Cardiac muscle cell (in vitro differentiated cells and primary cell): ENCODE measurements at regions not wholly inside any gene's neighbourhood (a gene's known extent, or its start where the extent isn't known, plus 50 kb on each side); places are given as distances from the start of the nearest gene placed in this dataset.
"Not testable (repeated sequence)": the region's sequence is repeated elsewhere in the genome, so short reads cannot be mapped to it uniquely, and the experiment has no call there.

Experiments used
- DNase-seq, 2 donors: peaks; one replicate each; pipeline versions ENCODE4 v3.0.0 to v3.0.0-alpha.2; 2010 to 2017; ENCODE audit warnings: low read depth in 1 of 2, low spot score in 1 of 2
- H3K27ac ChIP-seq: fragments of 200-600 bp; sonication (generic); 2 replicates; pipeline ENCODE4 v1.5.1; 2016
- H3K27me3 ChIP-seq: fragments of 200-600 bp; sonication (generic); 2 replicates; pipeline ENCODE4 v1.6.0; 2016; ENCODE audit warnings: control low read depth
- H3K36me3 ChIP-seq: fragments of 200-600 bp; sonication (generic); 2 replicates; pipeline ENCODE4 v1.5.1; 2016; ENCODE audit warnings: control low read depth
- H3K4me1 ChIP-seq: fragments of 200-600 bp; sonication (generic); 2 replicates; pipeline ENCODE4 v1.8.1; 2017; ENCODE audit warnings: low read depth, mild to moderate bottlenecking, mixed run types
- H3K4me3 ChIP-seq: fragments of 200-600 bp; sonication (generic); 2 replicates; pipeline ENCODE4 v1.5.1; 2016; ENCODE audit warnings: mild to moderate bottlenecking
- H3K9me3 ChIP-seq: fragments of 200-600 bp; sonication (generic); 2 replicates; pipeline ENCODE4 v1.5.1; 2017; ENCODE audit warnings: low read depth, mild to moderate bottlenecking, control low read depth
- TF ChIP-seq, protein P1 (sequence below): IDR thresholded peaks from 2 replicates; pipeline ENCODE4 v1.5.1; 2012; ENCODE audit warnings: low read depth, mild to moderate bottlenecking, low read length

DNA sequence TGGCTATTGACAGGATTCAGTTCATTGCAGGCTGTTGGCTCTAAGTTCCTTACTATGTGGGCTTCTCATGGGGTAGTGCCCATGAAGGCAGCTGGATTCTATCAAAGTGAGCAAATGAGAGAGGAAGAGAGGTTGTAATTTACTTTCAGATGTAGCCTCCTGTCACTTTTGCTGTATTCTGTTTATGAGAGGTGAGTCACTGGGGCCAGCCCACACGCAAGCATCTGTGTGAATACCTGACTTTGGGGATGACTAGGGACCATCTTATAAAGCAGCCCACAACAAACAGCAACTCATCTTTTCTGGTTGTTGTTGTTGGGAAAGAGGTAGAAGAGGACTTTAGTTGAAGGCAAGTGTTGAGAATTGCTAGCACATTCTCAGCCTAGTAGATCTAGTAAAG is 506.3 kb upstream of the GRM7 start:
- peak in 1 of 2 donors; percentile 4 for DNase-seq
- Histone ChIP-seq H3K9me3 (no peaks in the 10 kb centered on the region), H3K27me3 (no peaks in the 10 kb centered on the region), H3K4me3 (no peak overlapping the region), H3K27ac (no peak overlapping the region), H3K4me1 (peaks cover 18% of the 10 kb centered on the region), H3K36me3 (no peaks in the 10 kb centered on the region)
- TF ChIP-seq, protein P1, sequence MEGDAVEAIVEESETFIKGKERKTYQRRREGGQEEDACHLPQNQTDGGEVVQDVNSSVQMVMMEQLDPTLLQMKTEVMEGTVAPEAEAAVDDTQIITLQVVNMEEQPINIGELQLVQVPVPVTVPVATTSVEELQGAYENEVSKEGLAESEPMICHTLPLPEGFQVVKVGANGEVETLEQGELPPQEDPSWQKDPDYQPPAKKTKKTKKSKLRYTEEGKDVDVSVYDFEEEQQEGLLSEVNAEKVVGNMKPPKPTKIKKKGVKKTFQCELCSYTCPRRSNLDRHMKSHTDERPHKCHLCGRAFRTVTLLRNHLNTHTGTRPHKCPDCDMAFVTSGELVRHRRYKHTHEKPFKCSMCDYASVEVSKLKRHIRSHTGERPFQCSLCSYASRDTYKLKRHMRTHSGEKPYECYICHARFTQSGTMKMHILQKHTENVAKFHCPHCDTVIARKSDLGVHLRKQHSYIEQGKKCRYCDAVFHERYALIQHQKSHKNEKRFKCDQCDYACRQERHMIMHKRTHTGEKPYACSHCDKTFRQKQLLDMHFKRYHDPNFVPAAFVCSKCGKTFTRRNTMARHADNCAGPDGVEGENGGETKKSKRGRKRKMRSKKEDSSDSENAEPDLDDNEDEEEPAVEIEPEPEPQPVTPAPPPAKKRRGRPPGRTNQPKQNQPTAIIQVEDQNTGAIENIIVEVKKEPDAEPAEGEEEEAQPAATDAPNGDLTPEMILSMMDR: no peak

DNA sequence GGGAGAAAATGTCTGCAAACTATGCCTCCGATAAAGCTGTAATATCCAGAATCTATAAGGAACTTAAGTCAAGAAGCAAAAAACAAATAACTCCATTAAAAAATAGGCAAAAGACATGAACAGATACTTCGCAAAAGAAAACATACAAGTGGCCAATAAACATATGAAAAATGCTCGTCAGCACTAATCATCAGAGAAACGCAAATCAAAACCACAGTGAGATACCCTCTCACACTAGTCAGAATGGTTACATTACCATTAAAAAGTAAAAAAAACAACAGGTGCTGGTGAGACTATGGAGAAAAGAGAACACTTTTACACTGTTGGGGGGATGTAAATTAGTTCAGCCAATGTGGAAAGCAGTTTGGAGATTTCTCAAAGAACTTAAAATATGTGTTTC is 498.5 kb upstream of the GRM7 start:
- H3K27me3 ChIP-seq: no peaks in the 10 kb centered on the region
- no peaks in the 10 kb centered on the region for H3K4me1 ChIP-seq
- H3K36me3 ChIP-seq: no peaks in the 10 kb centered on the region
- no peak overlapping the region for H3K27ac ChIP-seq
- no peak overlapping the region for H3K4me3 ChIP-seq
- TF ChIP-seq, protein P1: no peak
- H3K9me3 ChIP-seq: no peaks in the 10 kb centered on the region
- DNase-seq: no peak

DNA sequence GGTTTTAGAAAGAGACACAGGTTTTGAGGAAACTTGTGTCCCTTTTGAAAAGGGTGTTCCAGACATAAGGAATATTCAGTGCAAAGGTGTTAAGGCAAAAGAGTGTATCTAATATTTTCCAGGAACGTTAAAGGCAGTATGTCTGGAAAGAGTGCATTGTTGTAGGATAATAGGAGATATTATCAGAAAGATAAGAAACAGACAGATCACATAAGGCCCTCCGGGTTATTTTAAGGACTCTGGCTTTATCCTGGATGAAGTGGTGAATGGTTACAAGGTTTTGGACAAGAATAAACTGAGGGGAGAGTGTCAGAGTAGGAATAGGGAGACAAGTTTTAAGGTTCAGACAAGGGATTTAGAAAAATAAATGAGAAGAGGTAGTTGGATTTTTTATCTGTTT is 493.7 kb upstream of the GRM7 start:
- no peak for DNase-seq
- Histone ChIP-seq H3K4me1 (no peaks in the 10 kb centered on the region), H3K9me3 (no peaks in the 10 kb centered on the region), H3K27ac (no peak overlapping the region), H3K36me3 (no peaks in the 10 kb centered on the region), H3K27me3 (no peaks in the 10 kb centered on the region), H3K4me3 (no peak overlapping the region)
- TF ChIP-seq, protein P1: no peak

DNA sequence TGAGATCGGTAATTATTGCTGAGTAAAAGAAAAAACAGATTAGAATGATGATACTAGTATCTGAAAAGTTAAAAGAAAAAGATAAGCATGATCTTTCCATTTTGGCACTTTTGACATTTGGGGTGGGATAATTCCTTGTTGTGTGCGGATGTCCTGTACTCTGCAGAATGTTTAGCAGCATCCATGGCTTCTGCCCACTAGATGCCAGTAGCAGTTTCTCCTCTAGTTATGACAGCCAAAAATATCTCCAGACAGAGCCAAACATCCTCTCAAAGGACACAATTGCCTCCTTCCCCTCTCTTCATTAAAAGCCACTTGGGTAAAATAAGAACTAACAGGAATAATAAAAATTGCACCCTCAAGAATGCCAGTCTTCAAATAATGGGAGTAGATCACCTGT is 468.8 kb upstream of the GRM7 start:
- no peaks in the 10 kb centered on the region for H3K4me1 ChIP-seq
- TF ChIP-seq, protein P1: no peak
- no peaks in the 10 kb centered on the region for H3K36me3 ChIP-seq
- no peak overlapping the region for H3K4me3 ChIP-seq
- no peaks in the 10 kb centered on the region for H3K27me3 ChIP-seq
- DNase-seq: peak in 1 of 2 donors; percentile 5
- no peaks in the 10 kb centered on the region for H3K9me3 ChIP-seq
- no peak overlapping the region for H3K27ac ChIP-seq

DNA sequence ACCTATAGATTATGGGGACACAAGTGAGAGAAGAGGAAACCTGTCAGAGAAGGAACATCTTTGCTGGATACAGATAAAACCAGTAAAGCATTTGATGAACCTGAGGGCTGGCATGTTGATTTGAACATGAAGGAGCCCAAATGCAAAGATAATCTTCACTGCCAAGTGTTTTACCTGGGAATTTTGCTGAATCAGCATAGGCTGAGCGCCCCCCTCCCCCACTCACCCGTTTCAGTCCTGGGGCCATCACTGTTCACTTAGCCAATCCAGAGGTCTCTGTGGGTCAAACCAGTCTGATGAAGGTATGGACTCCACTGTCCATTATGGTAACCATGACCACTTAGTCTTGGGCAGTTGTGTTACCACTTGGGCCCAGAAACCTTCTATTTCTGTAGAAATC is 466.0 kb upstream of the GRM7 start:
- no peaks in the 10 kb centered on the region for H3K4me1 ChIP-seq
- TF ChIP-seq, protein P1: no peak
- no peaks in the 10 kb centered on the region for H3K27me3 ChIP-seq
- no peaks in the 10 kb centered on the region for H3K9me3 ChIP-seq
- no peaks in the 10 kb centered on the region for H3K36me3 ChIP-seq
- no peak for DNase-seq
- H3K4me3 ChIP-seq: no peak overlapping the region
- no peak overlapping the region for H3K27ac ChIP-seq

DNA sequence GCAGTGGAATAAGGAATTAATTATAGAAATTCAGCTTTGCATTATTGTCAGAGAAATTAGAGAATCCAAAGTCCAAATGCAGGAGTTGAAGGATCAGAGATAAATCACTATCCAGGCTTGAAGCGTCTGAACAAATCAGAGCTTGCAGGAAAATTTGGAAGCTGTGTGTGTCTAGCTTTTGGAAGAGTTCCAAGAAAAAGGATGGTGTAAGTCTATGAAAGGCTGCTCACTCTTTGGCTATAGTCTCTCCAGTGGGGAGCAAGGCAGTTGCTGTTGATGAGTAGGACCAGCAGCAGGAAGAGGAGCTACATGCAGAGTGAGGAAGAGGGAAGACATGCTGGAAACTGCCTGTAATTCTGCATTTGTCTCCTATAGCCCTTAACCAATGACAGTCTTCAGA is 464.3 kb upstream of the GRM7 start:
- no peaks in the 10 kb centered on the region for H3K9me3 ChIP-seq
- H3K27me3 ChIP-seq: no peaks in the 10 kb centered on the region
- no peak for DNase-seq
- H3K27ac ChIP-seq: no peak overlapping the region
- H3K36me3 ChIP-seq: no peaks in the 10 kb centered on the region
- TF ChIP-seq, protein P1: no peak
- no peaks in the 10 kb centered on the region for H3K4me1 ChIP-seq
- no peak overlapping the region for H3K4me3 ChIP-seq

DNA sequence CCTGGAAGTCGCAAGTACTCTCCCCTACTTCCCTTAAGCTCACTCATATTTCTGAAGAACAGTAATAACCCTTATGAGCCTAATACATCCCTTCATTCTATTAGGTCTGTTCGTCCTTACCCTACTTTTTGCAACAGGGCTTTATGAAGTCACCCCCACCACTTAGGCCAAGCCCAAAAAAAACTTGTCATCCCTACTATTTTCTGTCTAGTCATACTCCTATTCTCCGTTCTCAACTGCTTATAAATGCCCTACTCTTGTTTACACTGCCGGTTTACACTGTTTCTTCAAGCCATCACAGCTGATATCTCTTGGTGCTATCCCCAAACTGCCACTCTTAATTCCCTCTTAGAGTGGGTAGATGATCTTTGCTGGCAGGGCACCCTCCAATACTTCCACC is 458.2 kb upstream of the GRM7 start:
- not testable (repeated sequence) for H3K27me3 ChIP-seq, H3K27ac ChIP-seq, H3K4me3 ChIP-seq, H3K4me1 ChIP-seq, H3K9me3 ChIP-seq, DNase-seq, H3K36me3 ChIP-seq

DNA sequence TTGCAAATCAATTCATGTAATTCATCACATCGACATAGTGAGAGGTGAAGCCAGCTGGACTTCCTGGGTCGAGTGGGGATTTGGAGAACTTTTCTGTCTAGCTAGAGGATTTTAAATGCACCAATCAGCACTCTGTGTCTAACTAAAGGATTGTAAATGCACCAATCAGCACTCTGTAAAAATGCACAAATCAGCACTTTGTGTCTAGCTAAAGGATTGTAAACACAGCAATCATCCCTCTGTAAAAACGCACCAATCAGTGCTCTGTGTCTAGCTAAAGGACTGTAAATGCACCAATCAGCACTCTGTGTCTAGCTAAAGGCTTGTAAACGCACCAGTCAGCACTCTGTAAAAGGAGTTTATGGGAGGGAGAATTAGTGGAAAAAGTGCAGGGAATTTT is 454.0 kb upstream of the GRM7 start:
- not testable (repeated sequence) for H3K36me3 ChIP-seq, DNase-seq, H3K9me3 ChIP-seq, H3K27me3 ChIP-seq, H3K4me1 ChIP-seq, H3K27ac ChIP-seq, H3K4me3 ChIP-seq
